Left ventricle myocardium inferior (tissue), 1 donor: ENCODE measurements at regions not wholly inside any gene's neighbourhood (a gene's known extent, or its start where the extent isn't known, plus 50 kb on each side); places are given as distances from the start of the nearest gene placed in this dataset.

ENCODE experiments used
- DNase-seq: peaks from one replicate; pipeline ENCODE4 v3.0.0-alpha.2; 2020
- H3K27ac ChIP-seq: fragments of 200-600 bp; replicated peaks from 2 replicates; pipeline ENCODE4 v1.8.0; 2021
- H3K27me3 ChIP-seq: fragments of 200-600 bp; 2 replicates; pipeline ENCODE4 v1.8.0; 2021; ENCODE audit warnings: low read depth
- H3K36me3 ChIP-seq: fragments of 200-600 bp; 2 replicates; pipeline ENCODE4 v1.8.0; 2021
- H3K4me1 ChIP-seq: fragments of 200-600 bp; 2 replicates; pipeline ENCODE4 v1.8.0; 2021
- H3K4me3 ChIP-seq: fragments of 200-600 bp; 2 replicates; pipeline ENCODE4 v1.8.0; 2021; ENCODE audit warnings: mild to moderate bottlenecking, moderate library complexity
- H3K9me3 ChIP-seq: fragments of 200-600 bp; replicated peaks from 2 replicates; pipeline ENCODE4 v1.8.0; 2021
- intact Hi-C: fragments of 100-400 bp; cut with micrococcal nuclease; formaldehyde crosslinking; loops from one replicate; pipeline ENCODE4 v1.11.0; 2022
- TF ChIP-seq, protein P1 (sequence below): fragments of 200-600 bp; IDR thresholded peaks from 2 replicates; pipeline ENCODE4 v1.8.0; 2021; ENCODE audit warnings: antibody characterized with exemption, mild to moderate bottlenecking, borderline replicate concordance
- donor health status: DM: no; HTN: yes; CAD: no; lungs with severe emphysema.

DNA sequence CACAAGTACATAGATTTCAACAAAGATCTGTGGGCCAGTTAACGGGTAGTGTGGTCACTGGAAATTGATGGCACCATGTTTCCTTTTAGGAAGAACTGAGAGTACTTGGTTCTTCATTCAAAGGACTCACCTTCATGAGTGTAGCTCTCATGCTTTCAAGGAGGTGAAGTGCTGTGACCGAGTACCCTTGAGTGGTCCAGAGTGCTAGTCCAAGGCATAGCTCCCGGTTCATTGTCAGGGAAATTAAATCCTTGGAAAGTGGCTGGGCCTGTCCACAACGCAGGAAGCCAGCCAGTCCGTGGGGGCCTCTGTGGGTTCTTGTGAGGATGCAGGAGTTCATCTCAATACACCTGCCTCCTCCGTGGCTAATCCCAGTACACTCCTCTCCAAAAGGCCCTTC, 295.1 kb downstream of the GALR1 start:
- H3K27me3 ChIP-seq = peaks cover 5% of the 10 kb centered on the region
- TF ChIP-seq, protein P1, sequence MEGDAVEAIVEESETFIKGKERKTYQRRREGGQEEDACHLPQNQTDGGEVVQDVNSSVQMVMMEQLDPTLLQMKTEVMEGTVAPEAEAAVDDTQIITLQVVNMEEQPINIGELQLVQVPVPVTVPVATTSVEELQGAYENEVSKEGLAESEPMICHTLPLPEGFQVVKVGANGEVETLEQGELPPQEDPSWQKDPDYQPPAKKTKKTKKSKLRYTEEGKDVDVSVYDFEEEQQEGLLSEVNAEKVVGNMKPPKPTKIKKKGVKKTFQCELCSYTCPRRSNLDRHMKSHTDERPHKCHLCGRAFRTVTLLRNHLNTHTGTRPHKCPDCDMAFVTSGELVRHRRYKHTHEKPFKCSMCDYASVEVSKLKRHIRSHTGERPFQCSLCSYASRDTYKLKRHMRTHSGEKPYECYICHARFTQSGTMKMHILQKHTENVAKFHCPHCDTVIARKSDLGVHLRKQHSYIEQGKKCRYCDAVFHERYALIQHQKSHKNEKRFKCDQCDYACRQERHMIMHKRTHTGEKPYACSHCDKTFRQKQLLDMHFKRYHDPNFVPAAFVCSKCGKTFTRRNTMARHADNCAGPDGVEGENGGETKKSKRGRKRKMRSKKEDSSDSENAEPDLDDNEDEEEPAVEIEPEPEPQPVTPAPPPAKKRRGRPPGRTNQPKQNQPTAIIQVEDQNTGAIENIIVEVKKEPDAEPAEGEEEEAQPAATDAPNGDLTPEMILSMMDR = no peak
- no peak for DNase-seq
- no peak overlapping the region for H3K4me3 ChIP-seq
- H3K36me3 ChIP-seq = no peaks in the 10 kb centered on the region
- H3K9me3 ChIP-seq = no peaks in the 10 kb centered on the region
- H3K27ac ChIP-seq = no peak overlapping the region
- peaks cover 3% of the 10 kb centered on the region for H3K4me1 ChIP-seq
- intact Hi-C loops = no loop called here

DNA sequence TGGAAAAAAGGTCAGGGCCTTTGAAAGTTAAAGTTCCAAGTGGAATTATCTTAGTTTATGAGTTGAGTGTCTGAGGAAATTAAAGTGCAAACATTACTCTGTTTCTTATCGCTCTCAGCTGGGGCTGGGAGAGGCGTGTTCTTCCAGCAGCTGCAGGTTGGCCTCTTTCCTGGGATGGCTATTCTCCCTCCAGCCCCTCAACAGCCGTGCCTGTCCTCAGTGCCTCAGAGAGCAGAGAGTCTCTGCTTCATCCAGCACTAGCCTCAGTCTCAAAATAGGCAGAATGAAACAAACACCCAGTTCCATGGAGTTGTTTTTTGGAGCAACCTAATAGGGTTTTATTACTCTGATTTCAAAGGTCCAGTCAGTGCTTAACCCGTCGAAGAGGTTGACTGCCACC, 298.1 kb downstream of the GALR1 start:
- Histone ChIP-seq H3K27me3 (no peaks in the 10 kb centered on the region), H3K27ac (peak overlapping the region; percentile 61), H3K9me3 (no peaks in the 10 kb centered on the region), H3K4me3 (no peak overlapping the region), H3K4me1 (peaks cover 3% of the 10 kb centered on the region), H3K36me3 (no peaks in the 10 kb centered on the region)
- TF ChIP-seq, protein P1 = no peak
- DNase-seq = peak; percentile 64
- intact Hi-C loops = no loop called here

DNA sequence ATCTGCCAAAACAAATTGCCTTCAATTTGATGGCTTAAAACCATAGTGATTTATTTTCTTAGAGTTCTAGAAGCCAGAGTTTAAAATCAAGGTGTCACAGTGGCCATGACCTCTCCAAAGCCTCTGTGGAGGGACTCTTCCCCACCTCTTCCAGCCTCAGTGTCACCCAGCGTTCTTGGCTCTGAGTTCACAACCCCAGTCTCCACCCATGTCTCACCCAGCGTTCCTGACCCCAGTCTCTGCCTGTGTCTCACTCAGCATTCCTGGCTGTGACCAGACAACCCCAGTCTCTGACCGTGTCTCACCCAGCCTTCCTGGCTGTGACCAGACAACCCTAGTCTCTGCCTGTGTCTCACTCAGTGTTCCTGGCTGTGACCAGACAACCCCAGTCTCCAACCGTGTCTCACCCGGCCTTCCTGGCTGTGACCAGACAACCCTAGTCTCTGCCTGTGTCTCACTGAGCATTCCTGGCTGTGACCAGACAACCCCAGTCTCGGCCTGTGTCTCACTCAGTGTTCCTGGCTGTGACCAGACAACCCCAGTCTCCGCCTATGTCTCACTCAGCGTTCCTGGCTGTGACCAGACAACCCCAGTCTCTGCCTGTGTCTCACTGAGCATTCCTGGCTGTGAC, 299.3 kb downstream of the GALR1 start:
- Histone ChIP-seq H3K9me3 (no peaks in the 10 kb centered on the region), H3K4me1 (peaks cover 3% of the 10 kb centered on the region), H3K27me3 (no peaks in the 10 kb centered on the region), H3K4me3 (no peak overlapping the region), H3K36me3 (no peaks in the 10 kb centered on the region), H3K27ac (peak overlapping the region; percentile 61)
- intact Hi-C loops = no loop called here
- DNase-seq = no peak
- TF ChIP-seq, protein P1 = no peak

DNA sequence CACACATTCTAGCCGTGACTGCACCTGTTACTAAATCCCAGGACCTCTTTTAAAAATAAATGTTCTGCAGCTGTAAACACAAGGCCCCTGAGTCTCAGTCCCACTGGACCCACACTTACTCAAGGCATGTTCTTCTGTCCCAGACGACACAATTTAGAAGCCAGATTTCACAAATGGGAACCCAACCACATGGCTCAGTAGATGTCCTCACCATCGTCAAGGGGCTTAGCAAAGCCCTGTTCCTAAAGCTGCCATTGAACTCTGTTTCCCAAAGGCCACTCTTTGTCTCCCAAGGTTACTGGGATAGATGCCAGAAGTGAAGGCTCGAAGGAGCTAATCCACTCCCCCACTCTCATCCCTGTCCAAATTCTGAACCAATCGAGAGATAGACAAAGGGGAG, 301.0 kb downstream of the GALR1 start:
- Histone ChIP-seq H3K27ac (peak overlapping the region; percentile 15), H3K9me3 (no peaks in the 10 kb centered on the region)
- intact Hi-C loops = no loop called here

DNA sequence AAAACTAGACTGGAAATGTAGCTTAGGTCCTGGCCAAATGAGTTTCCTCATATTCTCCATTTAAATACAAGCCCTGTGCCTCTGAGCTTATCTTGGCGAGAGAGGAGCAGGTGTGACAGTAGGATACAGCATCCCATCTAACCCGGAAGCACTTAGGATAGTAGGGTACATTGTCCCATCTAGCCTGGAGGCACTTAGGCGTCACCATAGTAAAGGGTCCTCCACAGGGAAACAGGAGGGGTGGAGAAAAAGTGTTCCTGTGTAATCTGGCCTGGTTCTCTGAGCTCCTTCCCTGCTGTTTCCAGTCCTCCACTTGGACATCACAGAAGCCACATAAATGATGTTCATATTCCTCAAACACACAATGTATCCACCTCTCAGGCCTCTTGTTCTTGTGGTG, 301.4 kb downstream of the GALR1 start:
- Histone ChIP-seq H3K9me3 (no peaks in the 10 kb centered on the region), H3K27me3 (peaks cover 6% of the 10 kb centered on the region), H3K4me3 (no peak overlapping the region), H3K36me3 (no peaks in the 10 kb centered on the region), H3K27ac (peak overlapping the region; percentile 15), H3K4me1 (peaks cover 3% of the 10 kb centered on the region)
- intact Hi-C loops = no loop called here
- DNase-seq = no peak
- TF ChIP-seq, protein P1 = no peak

More for the DNA sequence above, 301.0 kb downstream of the GALR1 start:
- no peak overlapping the region for H3K4me3 ChIP-seq
- no peak for DNase-seq
- H3K36me3 ChIP-seq = no peaks in the 10 kb centered on the region
- TF ChIP-seq, protein P1 = no peak
- H3K4me1 ChIP-seq = peaks cover 3% of the 10 kb centered on the region
- H3K27me3 ChIP-seq = peaks cover 6% of the 10 kb centered on the region
